B cell (primary cell): ENCODE measurements at regions not wholly inside any gene's neighbourhood (a gene's known extent, or its start where the extent isn't known, plus 50 kb on each side); places are given as distances from the start of the nearest gene placed in this dataset.

Experiments used
- EZH2 ChIP-seq: IDR thresholded peaks from 2 replicates; pipeline ENCODE4 v1.6.1; 2012; ENCODE audit warnings: borderline replicate concordance, low read depth, mild to moderate bottlenecking, moderate library complexity, low read length; ENCODE audit not compliant: insufficient read depth, poor library complexity, severe bottlenecking
- TF ChIP-seq, protein P1 (sequence below): fragments of 200-600 bp; IDR thresholded peaks from one replicate; pipeline ENCODE4 v1.8.0; 2022; ENCODE audit warnings: antibody characterized with exemption, mild to moderate bottlenecking

DNA sequence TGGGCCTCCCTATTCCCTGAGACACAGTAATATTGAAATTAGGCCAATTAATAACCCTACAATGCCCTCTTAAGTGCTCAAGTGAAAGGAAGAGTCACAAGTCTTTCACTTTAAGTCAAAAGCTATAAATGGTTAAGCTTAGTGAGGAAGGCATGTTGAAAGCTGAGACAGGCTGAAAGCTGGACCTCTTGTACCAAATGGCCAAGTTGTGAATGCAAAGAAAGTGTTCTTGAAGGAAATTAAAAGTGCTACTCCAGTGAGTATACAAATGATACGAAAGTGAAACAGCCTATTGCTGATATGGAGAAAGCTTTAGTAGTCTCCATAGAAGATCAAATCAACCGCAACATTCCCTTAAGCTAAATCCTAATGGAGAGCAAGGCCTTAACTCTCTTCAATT, 140.8 kb downstream of the PTCSC3 start:
- TF ChIP-seq, protein P1, sequence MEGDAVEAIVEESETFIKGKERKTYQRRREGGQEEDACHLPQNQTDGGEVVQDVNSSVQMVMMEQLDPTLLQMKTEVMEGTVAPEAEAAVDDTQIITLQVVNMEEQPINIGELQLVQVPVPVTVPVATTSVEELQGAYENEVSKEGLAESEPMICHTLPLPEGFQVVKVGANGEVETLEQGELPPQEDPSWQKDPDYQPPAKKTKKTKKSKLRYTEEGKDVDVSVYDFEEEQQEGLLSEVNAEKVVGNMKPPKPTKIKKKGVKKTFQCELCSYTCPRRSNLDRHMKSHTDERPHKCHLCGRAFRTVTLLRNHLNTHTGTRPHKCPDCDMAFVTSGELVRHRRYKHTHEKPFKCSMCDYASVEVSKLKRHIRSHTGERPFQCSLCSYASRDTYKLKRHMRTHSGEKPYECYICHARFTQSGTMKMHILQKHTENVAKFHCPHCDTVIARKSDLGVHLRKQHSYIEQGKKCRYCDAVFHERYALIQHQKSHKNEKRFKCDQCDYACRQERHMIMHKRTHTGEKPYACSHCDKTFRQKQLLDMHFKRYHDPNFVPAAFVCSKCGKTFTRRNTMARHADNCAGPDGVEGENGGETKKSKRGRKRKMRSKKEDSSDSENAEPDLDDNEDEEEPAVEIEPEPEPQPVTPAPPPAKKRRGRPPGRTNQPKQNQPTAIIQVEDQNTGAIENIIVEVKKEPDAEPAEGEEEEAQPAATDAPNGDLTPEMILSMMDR, result no peak
- no peak for TF ChIP-seq EZH2
